ENCODE measurements at regions not wholly inside any gene's neighbourhood (a gene's known extent, or its start where the extent isn't known, plus 50 kb on each side); places are given as distances from the start of the nearest gene placed in this dataset.
"Not testable (repeated sequence)": the region's sequence is repeated elsewhere in the genome, so short reads cannot be mapped to it uniquely, and the experiment has no call there.

GRCh38 chr6:21333715-21334114 lies 259.8 kb upstream of the SOX4 start:
- no peak for DNase-seq (ENCODE audit: low read depth in 2 of 3, low spot score in 2 of 3)

GRCh38 chr6:21334651-21335050 lies 258.9 kb upstream of the SOX4 start:
- DNase-seq (ENCODE audit: low read depth in 2 of 3, low spot score in 2 of 3) = no peak

- no peak for DNase-seq (ENCODE audit: low read depth in 2 of 3, low spot score in 2 of 3)
These were observed 258.0 kb upstream of the SOX4 start for GRCh38 chr6:21335591-21335990.

- DNase-seq (ENCODE audit: low read depth in 2 of 3, low spot score in 2 of 3) = no peak
These were observed 256.3 kb upstream of the SOX4 start for GRCh38 chr6:21337263-21337662.

- no peak for DNase-seq (ENCODE audit: low read depth in 2 of 3, low spot score in 2 of 3)
These were observed 253.0 kb upstream of the SOX4 start for GRCh38 chr6:21340573-21340972.

GRCh38 chr6:21341910-21342309 lies 251.6 kb upstream of the SOX4 start:
- DNase-seq (ENCODE audit: low read depth in 2 of 3, low spot score in 2 of 3) = no peak

GRCh38 chr6:21342501-21342900 lies 251.1 kb upstream of the SOX4 start:
- no peak for DNase-seq (ENCODE audit: low read depth in 2 of 3, low spot score in 2 of 3)

GRCh38 chr6:21345704-21346103 lies 247.8 kb upstream of the SOX4 start:
- not testable (repeated sequence) for DNase-seq (ENCODE audit: low read depth in 2 of 3, low spot score in 2 of 3)

- no peak for DNase-seq (ENCODE audit: low read depth in 2 of 3, low spot score in 2 of 3)
These were observed 245.4 kb upstream of the SOX4 start for GRCh38 chr6:21348146-21348503.

- no peak for DNase-seq (ENCODE audit: low read depth in 2 of 3, low spot score in 2 of 3)
These were observed 244.9 kb upstream of the SOX4 start for GRCh38 chr6:21348504-21349195.

- no peak for DNase-seq (ENCODE audit: low read depth in 2 of 3, low spot score in 2 of 3)
These were observed 243.7 kb upstream of the SOX4 start for GRCh38 chr6:21349834-21350233.

GRCh38 chr6:21350926-21351325 lies 242.6 kb upstream of the SOX4 start:
- no peak for DNase-seq (ENCODE audit: low read depth in 2 of 3, low spot score in 2 of 3)

GRCh38 chr6:21352131-21352530 lies 241.4 kb upstream of the SOX4 start:
- no peak for DNase-seq (ENCODE audit: low read depth in 2 of 3, low spot score in 2 of 3)

- no peak for DNase-seq (ENCODE audit: low read depth in 2 of 3, low spot score in 2 of 3)
These were observed 238.7 kb upstream of the SOX4 start for GRCh38 chr6:21354805-21355238.

- no peak for DNase-seq (ENCODE audit: low read depth in 2 of 3, low spot score in 2 of 3)
These were observed 237.9 kb upstream of the SOX4 start for GRCh38 chr6:21355638-21356037.

- no peak for DNase-seq (ENCODE audit: low read depth in 2 of 3, low spot score in 2 of 3)
These were observed 236.3 kb upstream of the SOX4 start for GRCh38 chr6:21357262-21357661.

- no peak for DNase-seq (ENCODE audit: low read depth in 2 of 3, low spot score in 2 of 3)
These were observed 233.6 kb upstream of the SOX4 start for GRCh38 chr6:21359926-21360325.

- no peak for DNase-seq (ENCODE audit: low read depth in 2 of 3, low spot score in 2 of 3)
These were observed 233.2 kb upstream of the SOX4 start for GRCh38 chr6:21360336-21360735.

GRCh38 chr6:21367148-21367547 lies 226.4 kb upstream of the SOX4 start:
- DNase-seq (ENCODE audit: low read depth in 2 of 3, low spot score in 2 of 3) = no peak

GRCh38 chr6:21367649-21368154 lies 225.8 kb upstream of the SOX4 start:
- DNase-seq (ENCODE audit: low read depth in 2 of 3, low spot score in 2 of 3) = no peak

GRCh38 chr6:21371061-21371460 lies 222.5 kb upstream of the SOX4 start:
- no peak for DNase-seq (ENCODE audit: low read depth in 2 of 3, low spot score in 2 of 3)

GRCh38 chr6:21371676-21372171 lies 221.8 kb upstream of the SOX4 start:
- no peak for DNase-seq (ENCODE audit: low read depth in 2 of 3, low spot score in 2 of 3)

Measured in activated CD8-positive, alpha-beta memory T cell treated with anti-CD3 and anti-CD28 coated beads for 48 hours (primary cell).